ENCODE measurements at regions not wholly inside any gene's neighbourhood (a gene's known extent, or its start where the extent isn't known, plus 50 kb on each side); places are given as distances from the start of the nearest gene placed in this dataset.

GRCh38 chr1:189859385-189859977, 618.2 kb downstream of the BRINP3 start:
- ATAC-seq (no peak), DNase-seq (ENCODE audit: low read depth in 1 of 2, low spot score in 1 of 2) (peak; percentile 3 to 42), FAIRE-seq (peak; percentile 13)
- H3K27ac ChIP-seq: no peak overlapping the region
- H3K4me1 ChIP-seq: no peaks in the 10 kb centered on the region
- no peak overlapping the region for H3K4me3 ChIP-seq
- 56% methylated on average over 1 of the region's 1 CpG for WGBS (ENCODE audit: missing lambda C conversion rate)
- ChIA-PET CTCF (interaction anchor here (1.6 kb wide), 1 partner anchor 16 kb away, joined by 3 read pairs; no protein-coding TSS in a partner anchor), POLR2A (no interaction called here)
- TF ChIP-seq HEYL (CRISPR knock-in tag; IDR thresholded peaks at IDR 0.05) (no peak), BCL3 (IDR thresholded peaks at IDR 0.05) (no peak), GATA3 (IDR thresholded peaks at IDR 0.05; ENCODE audit: borderline replicate concordance) (no peak), NFE2L2 (conservative IDR thresholded peaks at IDR 0.05; ENCODE audit: low read length) (no peak), MYC (IDR thresholded peaks at IDR 0.05; ENCODE audit: borderline replicate concordance, low read length) (no peak), MAZ (IDR thresholded peaks at IDR 0.05; ENCODE audit: borderline replicate concordance, low read depth, low read length) (no peak), RAD21 (conservative IDR thresholded peaks at IDR 0.05 in 1 of 2, IDR thresholded peaks at IDR 0.05 in 1 of 2) (peak in 1 of 2 experiments; percentile 44; a peak in 2 of 5 replicates), HOXA7 (CRISPR knock-in tag; IDR thresholded peaks at IDR 0.05) (no peak)
- no peak overlapping the region for H3K4me2 ChIP-seq
- H3K9me3 ChIP-seq: peaks cover 10% of the 10 kb centered on the region

GRCh38 chr1:189866606-189867005, 611.1 kb downstream of the BRINP3 start:
- H3K4me2 ChIP-seq: no peak overlapping the region
- H3K9me3 ChIP-seq: no peaks in the 10 kb centered on the region
- 87% methylated on average over 1 of the region's 1 CpG for WGBS (ENCODE audit: missing lambda C conversion rate)
- H3K4me3 ChIP-seq: no peak overlapping the region
- no peak for TF ChIP-seq POLR2A (IDR thresholded peaks at IDR 0.05; ENCODE audit: low read length)
- no peak for TF ChIP-seq ZFP36 (IDR thresholded peaks at IDR 0.05; ENCODE audit: borderline replicate concordance, partially characterized antibody)
- no peak for TF ChIP-seq FOSL2 (IDR thresholded peaks at IDR 0.05)
- TF ChIP-seq FOSL2 (CRISPR knock-in tag; IDR thresholded peaks at IDR 0.05): no peak
- no peak for TF ChIP-seq ZNF302 (CRISPR knock-in tag; IDR thresholded peaks at IDR 0.05)
- TF ChIP-seq BCL3 (IDR thresholded peaks at IDR 0.05): no peak
- TF ChIP-seq NFE2L2 (conservative IDR thresholded peaks at IDR 0.05; ENCODE audit: low read length): no peak
- TF ChIP-seq KDM1A (IDR thresholded peaks at IDR 0.05; ENCODE audit: low read depth): no peak
- no peak for TF ChIP-seq HMGXB4 (CRISPR knock-in tag; IDR thresholded peaks at IDR 0.05; ENCODE audit: borderline replicate concordance)
- no peak for TF ChIP-seq HES2 (IDR thresholded peaks at IDR 0.05)
- no peak for TF ChIP-seq ZSCAN20 (CRISPR knock-in tag; IDR thresholded peaks at IDR 0.05)
- no peak for TF ChIP-seq HDAC2 (IDR thresholded peaks at IDR 0.05)
- TF ChIP-seq JUN (IDR thresholded peaks at IDR 0.05): no peak
- no peak for TF ChIP-seq JUNB (IDR thresholded peaks at IDR 0.05)
- TF ChIP-seq CEBPB (IDR thresholded peaks at IDR 0.05): no peak
- no peak for TF ChIP-seq HOXB5 (CRISPR knock-in tag; IDR thresholded peaks at IDR 0.05)
- TF ChIP-seq SMC3 (IDR thresholded peaks at IDR 0.05): no peak
- TF ChIP-seq NR3C1 (IDR thresholded peaks at IDR 0.05): no peak
- no peak for TF ChIP-seq MAX (IDR thresholded peaks at IDR 0.05)
- TF ChIP-seq MAZ (IDR thresholded peaks at IDR 0.05; ENCODE audit: borderline replicate concordance, low read depth, low read length): no peak
- no peak for TF ChIP-seq EHF (CRISPR knock-in tag; IDR thresholded peaks at IDR 0.05)
- ChIA-PET CTCF (no interaction called here), POLR2A (no interaction called here)
- no peak for DNase-seq (ENCODE audit: low read depth in 1 of 2, low spot score in 1 of 2)
- no peak for ATAC-seq
- FAIRE-seq: no peak
- H3K27ac ChIP-seq: no peak overlapping the region
- 0 out of 3 replicates have a peak, but pooled peaks cover under 1% of the 10 kb centered on the region for H3K4me1 ChIP-seq

Data from A549 (cell line).